ENCODE measurements at regions not wholly inside any gene's neighbourhood (a gene's known extent, or its start where the extent isn't known, plus 50 kb on each side); places are given as distances from the start of the nearest gene placed in this dataset.
"Not testable (repeated sequence)": the region's sequence is repeated elsewhere in the genome, so short reads cannot be mapped to it uniquely, and the experiment has no call there.

- no peak overlapping the region for H3K4me3 ChIP-seq (ENCODE audit: low read depth, low read length)
- no peak for TF ChIP-seq CTCF (IDR thresholded peaks at IDR 0.05; ENCODE audit: insufficient read depth, low read length)
- no peak for DNase-seq (ENCODE audit: low read depth)
These were observed 1109.1 kb downstream of the OTOL1 start for GRCh38 chr3:162605651-162606204.

GRCh38 chr3:162610261-162610660 is 1113.7 kb downstream of the OTOL1 start:
- DNase-seq (ENCODE audit: low read depth): no peak
- no peak for TF ChIP-seq CTCF (IDR thresholded peaks at IDR 0.05; ENCODE audit: insufficient read depth, low read length)
- H3K4me3 ChIP-seq (ENCODE audit: low read depth, low read length): no peak overlapping the region

- TF ChIP-seq CTCF (IDR thresholded peaks at IDR 0.05; ENCODE audit: insufficient read depth, low read length): no peak
- no peak for DNase-seq (ENCODE audit: low read depth)
- no peak overlapping the region for H3K4me3 ChIP-seq (ENCODE audit: low read depth, low read length)
These were observed 1116.4 kb downstream of the OTOL1 start for GRCh38 chr3:162612991-162613390.

GRCh38 chr3:162626172-162626571 is 1129.6 kb downstream of the OTOL1 start:
- TF ChIP-seq CTCF (IDR thresholded peaks at IDR 0.05; ENCODE audit: insufficient read depth, low read length): no peak
- DNase-seq (ENCODE audit: low read depth): no peak

GRCh38 chr3:162628531-162628930 is 1131.9 kb downstream of the OTOL1 start:
- TF ChIP-seq CTCF (IDR thresholded peaks at IDR 0.05; ENCODE audit: insufficient read depth, low read length): no peak
- no peak overlapping the region for H3K4me3 ChIP-seq (ENCODE audit: low read depth, low read length)
- DNase-seq (ENCODE audit: low read depth): no peak

More at GRCh38 chr3:162626172-162626571, 1129.6 kb downstream of the OTOL1 start:
- no peak overlapping the region for H3K4me3 ChIP-seq (ENCODE audit: low read depth, low read length)

GRCh38 chr3:162629372-162629771 is 1132.8 kb downstream of the OTOL1 start:
- TF ChIP-seq CTCF (IDR thresholded peaks at IDR 0.05; ENCODE audit: insufficient read depth, low read length): no peak

GRCh38 chr3:162632672-162633071 is 1136.1 kb downstream of the OTOL1 start:
- H3K4me3 ChIP-seq (ENCODE audit: low read depth, low read length): no peak overlapping the region
- TF ChIP-seq CTCF (IDR thresholded peaks at IDR 0.05; ENCODE audit: insufficient read depth, low read length): no peak
- DNase-seq (ENCODE audit: low read depth): no peak

More at GRCh38 chr3:162629372-162629771, 1132.8 kb downstream of the OTOL1 start:
- no peak for DNase-seq (ENCODE audit: low read depth)
- H3K4me3 ChIP-seq (ENCODE audit: low read depth, low read length): no peak overlapping the region

- DNase-seq (ENCODE audit: low read depth); H3K4me3 ChIP-seq (ENCODE audit: low read depth, low read length): not testable (repeated sequence)
These were observed 1143.6 kb downstream of the OTOL1 start for GRCh38 chr3:162640208-162640607.

Data from fibroblast of the aortic adventitia (primary cell).